NCI-H187 (cell line): ENCODE measurements at regions not wholly inside any gene's neighbourhood (a gene's known extent, or its start where the extent isn't known, plus 50 kb on each side); places are given as distances from the start of the nearest gene placed in this dataset.

Experiments used
- DNase-seq, 2 experiments: peaks; one replicate each; lab custom pipeline; 2025; lab: John Stamatoyannopoulos, UW

- DNase-seq = no peak
Observed at GRCh38 chr11:121944556-121945230, 171.3 kb downstream of the BLID start.

- no peak for DNase-seq
Observed at GRCh38 chr11:121938076-121938475, 177.9 kb downstream of the BLID start.

- no peak for DNase-seq
Observed at GRCh38 chr11:121936781-121937447, 179.1 kb downstream of the BLID start.

- no peak for DNase-seq
Observed at GRCh38 chr11:121936370-121936769, 179.6 kb downstream of the BLID start.

GRCh38 chr11:121933694-121934093 lies 182.3 kb downstream of the BLID start:
- DNase-seq = no peak

GRCh38 chr11:121933294-121933693 lies 182.7 kb downstream of the BLID start:
- no peak for DNase-seq

GRCh38 chr11:121932646-121933185 lies 183.3 kb downstream of the BLID start:
- no peak for DNase-seq

GRCh38 chr11:121931748-121932352 lies 184.2 kb downstream of the BLID start:
- DNase-seq = no peak

- DNase-seq = no peak
Observed at GRCh38 chr11:121931121-121931520, 184.9 kb downstream of the BLID start.

GRCh38 chr11:121930004-121930965 lies 185.7 kb downstream of the BLID start:
- DNase-seq = peak; percentile 8 to 47

GRCh38 chr11:121929581-121929980 lies 186.4 kb downstream of the BLID start:
- DNase-seq = peak; percentile 8 to 20

- no peak for DNase-seq
Observed at GRCh38 chr11:121928597-121929580, 187.1 kb downstream of the BLID start.

GRCh38 chr11:121927789-121928188 lies 188.2 kb downstream of the BLID start:
- no peak for DNase-seq

GRCh38 chr11:121927097-121927785 lies 188.8 kb downstream of the BLID start:
- no peak for DNase-seq

- DNase-seq = no peak
Observed at GRCh38 chr11:121924191-121924590, 191.8 kb downstream of the BLID start.

GRCh38 chr11:121917482-121917881 lies 198.5 kb downstream of the BLID start:
- no peak for DNase-seq

GRCh38 chr11:121914508-121915059 lies 201.4 kb downstream of the BLID start:
- DNase-seq = no peak

GRCh38 chr11:121909596-121909995 lies 206.4 kb downstream of the BLID start:
- no peak for DNase-seq

- no peak for DNase-seq
Observed at GRCh38 chr11:121907379-121907778, 208.6 kb downstream of the BLID start.

GRCh38 chr11:121904148-121904547 lies 211.9 kb downstream of the BLID start:
- no peak for DNase-seq
